PC-9 (cell line): ENCODE measurements at regions not wholly inside any gene's neighbourhood (a gene's known extent, or its start where the extent isn't known, plus 50 kb on each side); places are given as distances from the start of the nearest gene placed in this dataset.

Source experiments
- EZH2 ChIP-seq: fragments of 200-600 bp; sonication (generic); IDR thresholded peaks from 2 replicates; pipeline ENCODE4 v1.8.0; 2017; ENCODE audit warnings: antibody characterized with exemption, low read depth
- TF ChIP-seq, protein P1 (sequence below): fragments of 200-600 bp; sonication (generic); conservative IDR thresholded peaks from 2 replicates; pipeline ENCODE4 v1.6.1; 2017; ENCODE audit warnings: mixed run types, antibody characterized with exemption, mild to moderate bottlenecking, moderate library complexity

DNA sequence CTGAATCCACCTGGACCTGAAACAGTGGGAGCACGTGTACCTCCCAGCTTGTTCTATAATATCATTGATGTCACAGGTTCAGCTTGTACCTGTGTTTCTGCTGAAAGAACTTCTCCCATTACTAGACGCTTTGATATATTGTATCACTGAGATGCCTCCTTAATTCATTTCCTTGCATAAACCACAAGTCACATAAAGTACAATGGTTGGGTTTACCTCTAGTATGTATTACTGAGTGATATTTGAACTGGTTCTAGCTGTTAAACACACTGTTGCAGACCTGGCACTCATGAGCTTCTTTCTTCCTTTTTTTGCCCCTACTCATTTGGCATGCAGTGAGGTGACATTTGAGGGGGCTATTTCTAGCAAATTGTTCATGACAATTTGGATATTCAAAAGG lies 106.6 kb upstream of the KLF14 start:
- TF ChIP-seq, protein P1, sequence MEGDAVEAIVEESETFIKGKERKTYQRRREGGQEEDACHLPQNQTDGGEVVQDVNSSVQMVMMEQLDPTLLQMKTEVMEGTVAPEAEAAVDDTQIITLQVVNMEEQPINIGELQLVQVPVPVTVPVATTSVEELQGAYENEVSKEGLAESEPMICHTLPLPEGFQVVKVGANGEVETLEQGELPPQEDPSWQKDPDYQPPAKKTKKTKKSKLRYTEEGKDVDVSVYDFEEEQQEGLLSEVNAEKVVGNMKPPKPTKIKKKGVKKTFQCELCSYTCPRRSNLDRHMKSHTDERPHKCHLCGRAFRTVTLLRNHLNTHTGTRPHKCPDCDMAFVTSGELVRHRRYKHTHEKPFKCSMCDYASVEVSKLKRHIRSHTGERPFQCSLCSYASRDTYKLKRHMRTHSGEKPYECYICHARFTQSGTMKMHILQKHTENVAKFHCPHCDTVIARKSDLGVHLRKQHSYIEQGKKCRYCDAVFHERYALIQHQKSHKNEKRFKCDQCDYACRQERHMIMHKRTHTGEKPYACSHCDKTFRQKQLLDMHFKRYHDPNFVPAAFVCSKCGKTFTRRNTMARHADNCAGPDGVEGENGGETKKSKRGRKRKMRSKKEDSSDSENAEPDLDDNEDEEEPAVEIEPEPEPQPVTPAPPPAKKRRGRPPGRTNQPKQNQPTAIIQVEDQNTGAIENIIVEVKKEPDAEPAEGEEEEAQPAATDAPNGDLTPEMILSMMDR: no peak
- TF ChIP-seq EZH2: no peak
